ENCODE measurements at regions not wholly inside any gene's neighbourhood (a gene's known extent, or its start where the extent isn't known, plus 50 kb on each side); places are given as distances from the start of the nearest gene placed in this dataset.

DNA sequence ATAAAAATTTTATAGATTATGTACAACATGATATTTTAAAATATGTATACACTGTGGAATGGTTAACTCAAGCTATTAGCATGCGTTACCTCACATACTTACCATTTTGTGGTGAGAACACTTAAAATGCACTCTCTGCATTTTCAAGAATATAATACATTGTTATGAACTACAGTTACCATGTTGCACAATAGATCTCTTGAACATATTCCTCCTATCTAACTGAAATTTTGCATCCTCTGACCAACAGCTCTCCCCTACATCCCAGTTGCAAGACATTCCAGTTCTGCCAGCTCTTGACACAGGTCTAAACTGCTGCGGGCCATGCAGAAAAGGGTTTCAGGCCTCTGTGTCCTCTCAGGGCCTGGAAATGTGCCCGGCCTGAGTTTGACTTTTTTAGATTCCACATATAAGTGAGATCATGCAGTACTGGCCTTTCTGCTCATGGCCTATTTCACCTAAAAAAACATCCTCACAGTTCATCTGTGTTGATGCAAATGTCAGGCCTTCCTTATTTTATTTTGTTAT lies 113.7 kb downstream of the CDCA7 start:
- TF ChIP-seq, protein P1, sequence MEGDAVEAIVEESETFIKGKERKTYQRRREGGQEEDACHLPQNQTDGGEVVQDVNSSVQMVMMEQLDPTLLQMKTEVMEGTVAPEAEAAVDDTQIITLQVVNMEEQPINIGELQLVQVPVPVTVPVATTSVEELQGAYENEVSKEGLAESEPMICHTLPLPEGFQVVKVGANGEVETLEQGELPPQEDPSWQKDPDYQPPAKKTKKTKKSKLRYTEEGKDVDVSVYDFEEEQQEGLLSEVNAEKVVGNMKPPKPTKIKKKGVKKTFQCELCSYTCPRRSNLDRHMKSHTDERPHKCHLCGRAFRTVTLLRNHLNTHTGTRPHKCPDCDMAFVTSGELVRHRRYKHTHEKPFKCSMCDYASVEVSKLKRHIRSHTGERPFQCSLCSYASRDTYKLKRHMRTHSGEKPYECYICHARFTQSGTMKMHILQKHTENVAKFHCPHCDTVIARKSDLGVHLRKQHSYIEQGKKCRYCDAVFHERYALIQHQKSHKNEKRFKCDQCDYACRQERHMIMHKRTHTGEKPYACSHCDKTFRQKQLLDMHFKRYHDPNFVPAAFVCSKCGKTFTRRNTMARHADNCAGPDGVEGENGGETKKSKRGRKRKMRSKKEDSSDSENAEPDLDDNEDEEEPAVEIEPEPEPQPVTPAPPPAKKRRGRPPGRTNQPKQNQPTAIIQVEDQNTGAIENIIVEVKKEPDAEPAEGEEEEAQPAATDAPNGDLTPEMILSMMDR (IDR thresholded peaks at IDR 0.05): no peak
- TF ChIP-seq EZH2 (IDR thresholded peaks at IDR 0.05) (no peak), EZH2phosphoT487 (IDR thresholded peaks at IDR 0.05) (no peak)

Data from neural progenitor cell (in vitro differentiated cells).